ENCODE measurements at regions not wholly inside any gene's neighbourhood (a gene's known extent, or its start where the extent isn't known, plus 50 kb on each side); places are given as distances from the start of the nearest gene placed in this dataset.

- no peak for TF ChIP-seq POLR2A (IDR thresholded peaks at IDR 0.05; ENCODE audit: borderline replicate concordance, extremely low read depth, insufficient read depth, insufficient read length)
- no peak for TF ChIP-seq CTCF (IDR thresholded peaks at IDR 0.05 in 2 of 3, conservative IDR thresholded peaks at IDR 0.05 in 1 of 3; ENCODE audit: borderline replicate concordance in 1 of 3, insufficient read depth in 1 of 3, low read depth in 2 of 3, low read length in 2 of 3)
- TF ChIP-seq SRF (IDR thresholded peaks at IDR 0.05; ENCODE audit: low read depth): no peak
- no peak for TF ChIP-seq REST (IDR thresholded peaks at IDR 0.05; ENCODE audit: low read depth)
- no peak for TF ChIP-seq ZNF274 (IDR thresholded peaks at IDR 0.05; ENCODE audit: low read depth, low read length)
- TF ChIP-seq CEBPB (IDR thresholded peaks at IDR 0.05; ENCODE audit: low read depth): no peak
These were observed 69.8 kb upstream of the CLMN start for GRCh38 chr14:95389471-95390011.

All from HCT116 (cell line).